Osteoblast (primary cell): ENCODE measurements at regions not wholly inside any gene's neighbourhood (a gene's known extent, or its start where the extent isn't known, plus 50 kb on each side); places are given as distances from the start of the nearest gene placed in this dataset.

Experiments
- DNase-seq: peaks from one replicate; pipeline ENCODE4 v3.0.0; 2011; ENCODE audit warnings: low spot score, mixed read lengths; ENCODE audit not compliant: insufficient read length; ENCODE audit errors: missing footprints
- H2AFZ ChIP-seq: 2 replicates; pipeline ENCODE4 v1.6.0; 2011; ENCODE audit warnings: mild to moderate bottlenecking, low read length
- H3K27ac ChIP-seq: 2 replicates; pipeline ENCODE4 v1.5.1; 2011; ENCODE audit warnings: mild to moderate bottlenecking, low read depth, low read length, moderate library complexity
- H3K27me3 ChIP-seq: 2 replicates; pipeline ENCODE4 v1.6.0; 2012; ENCODE audit warnings: mild to moderate bottlenecking, control low read depth, inconsistent platforms, low read length, moderate library complexity; ENCODE audit not compliant: insufficient read depth
- H3K36me3 ChIP-seq: 2 replicates; pipeline ENCODE4 v1.5.1; 2011; ENCODE audit warnings: mild to moderate bottlenecking, low read length, control low read depth, moderate library complexity; ENCODE audit not compliant: insufficient read depth
- H3K4me1 ChIP-seq: 2 replicates; pipeline ENCODE4 v1.5.1; 2011; ENCODE audit warnings: mild to moderate bottlenecking, low read length, control low read depth, moderate library complexity; ENCODE audit not compliant: insufficient read depth
- H3K4me2 ChIP-seq: 2 replicates; pipeline ENCODE4 v1.6.0; 2011; ENCODE audit warnings: mild to moderate bottlenecking, low read length; ENCODE audit not compliant: insufficient read depth
- H3K4me3 ChIP-seq: fragments of 200-600 bp; sonication (generic); 3 replicates; pipeline ENCODE4 v1.5.1; 2012; ENCODE audit warnings: mild to moderate bottlenecking, low read length, inconsistent platforms; ENCODE audit not compliant: insufficient read depth
- H3K79me2 ChIP-seq: 2 replicates; pipeline ENCODE4 v1.6.0; 2012; ENCODE audit warnings: mild to moderate bottlenecking, low read length, control low read depth, inconsistent platforms; ENCODE audit not compliant: insufficient read depth
- H3K9me3 ChIP-seq: 2 replicates; pipeline ENCODE4 v1.5.1; 2011; ENCODE audit warnings: low read depth, low read length, control low read depth
- H4K20me1 ChIP-seq: 2 replicates; pipeline ENCODE4 v1.6.0; 2012; ENCODE audit warnings: mild to moderate bottlenecking, low read length, control low read depth; ENCODE audit not compliant: insufficient read depth
- CTCF ChIP-seq: IDR thresholded peaks from 2 replicates; pipeline ENCODE4 v1.5.1; 2011; ENCODE audit warnings: mild to moderate bottlenecking, low read depth, low read length, moderate library complexity; ENCODE audit errors: extremely low read depth

GRCh38 chr14:97293659-97294058, 496.5 kb downstream of the VRK1 start:
- no peak for TF ChIP-seq CTCF
- H3K4me2 ChIP-seq, result no peak overlapping the region
- no peaks in the 10 kb centered on the region for H3K4me1 ChIP-seq
- H3K4me3 ChIP-seq, result no peak overlapping the region
- H3K79me2 ChIP-seq, result no peaks in the 10 kb centered on the region
- H3K36me3 ChIP-seq, result no peaks in the 10 kb centered on the region
- no peaks in the 10 kb centered on the region for H3K9me3 ChIP-seq
- no peak overlapping the region for H3K27ac ChIP-seq
- no peak overlapping the region for H2AFZ ChIP-seq
- DNase-seq, result no peak
- no peaks in the 10 kb centered on the region for H3K27me3 ChIP-seq
- no peaks in the 10 kb centered on the region for H4K20me1 ChIP-seq

- Histone ChIP-seq H4K20me1 (no peaks in the 10 kb centered on the region), H3K27me3 (no peaks in the 10 kb centered on the region), H3K36me3 (no peaks in the 10 kb centered on the region), H3K9me3 (no peaks in the 10 kb centered on the region), H2AFZ (no peak overlapping the region), H3K27ac (no peak overlapping the region), H3K79me2 (no peaks in the 10 kb centered on the region), H3K4me1 (no peaks in the 10 kb centered on the region), H3K4me2 (no peak overlapping the region), H3K4me3 (no peak overlapping the region)
- no peak for TF ChIP-seq CTCF
- no peak for DNase-seq
Observed at GRCh38 chr14:97295108-97295710, 498.0 kb downstream of the VRK1 start.

- Histone ChIP-seq H3K79me2 (no peaks in the 10 kb centered on the region), H3K27me3 (no peaks in the 10 kb centered on the region), H3K36me3 (no peaks in the 10 kb centered on the region), H4K20me1 (no peaks in the 10 kb centered on the region), H3K4me2 (no peak overlapping the region), H3K27ac (no peak overlapping the region), H3K9me3 (no peaks in the 10 kb centered on the region), H3K4me1 (no peaks in the 10 kb centered on the region), H3K4me3 (no peak overlapping the region), H2AFZ (no peak overlapping the region)
- no peak for DNase-seq
- no peak for TF ChIP-seq CTCF
Observed at GRCh38 chr14:97296176-97296575, 499.0 kb downstream of the VRK1 start.

- H3K27ac ChIP-seq, result no peak overlapping the region
- no peaks in the 10 kb centered on the region for H3K4me1 ChIP-seq
- H3K4me2 ChIP-seq, result no peak overlapping the region
- no peaks in the 10 kb centered on the region for H3K27me3 ChIP-seq
- no peaks in the 10 kb centered on the region for H4K20me1 ChIP-seq
- no peaks in the 10 kb centered on the region for H3K9me3 ChIP-seq
- no peak overlapping the region for H3K4me3 ChIP-seq
- no peak overlapping the region for H2AFZ ChIP-seq
- H3K36me3 ChIP-seq, result no peaks in the 10 kb centered on the region
- H3K79me2 ChIP-seq, result no peaks in the 10 kb centered on the region
- no peak for TF ChIP-seq CTCF
- DNase-seq, result no peak
Observed at GRCh38 chr14:97297100-97297499, 499.9 kb downstream of the VRK1 start.
